Colonic mucosa (tissue), 4 donors: ENCODE measurements at regions not wholly inside any gene's neighbourhood (a gene's known extent, or its start where the extent isn't known, plus 50 kb on each side); places are given as distances from the start of the nearest gene placed in this dataset.

Source experiments
- DNase-seq: peaks from one replicate; pipeline ENCODE4 v3.0.0-alpha.2; 2020
- H3K27ac ChIP-seq: fragments of 200-600 bp; one replicate; pipeline ENCODE4 v1.8.0; 2021
- H3K27me3 ChIP-seq: fragments of 200-600 bp; one replicate; pipeline ENCODE4 v1.8.0; 2021
- H3K36me3 ChIP-seq: fragments of 200-600 bp; one replicate; pipeline ENCODE4 v1.8.0; 2021
- H3K4me1 ChIP-seq: fragments of 200-600 bp; one replicate; pipeline ENCODE4 v1.8.0; 2021; ENCODE audit warnings: mild to moderate bottlenecking
- H3K4me3 ChIP-seq: fragments of 200-600 bp; one replicate; pipeline ENCODE4 v1.8.0; 2021
- H3K9ac ChIP-seq, 2 donors: one replicate each; pipeline ENCODE4 v1.7.0; 2013; ENCODE audit warnings: control low read depth in 2 of 2, low read depth in 2 of 2, low read length in 2 of 2
- H3K9me3 ChIP-seq: fragments of 200-600 bp; one replicate; pipeline ENCODE4 v1.8.0; 2021
- intact Hi-C: fragments of 100-400 bp; cut with DNase I; formaldehyde crosslinking; loops from one replicate; pipeline ENCODE4 v1.14.1; 2022
- TF ChIP-seq, protein P1 (sequence below): fragments of 200-600 bp; IDR thresholded peaks from one replicate; pipeline ENCODE4 v1.8.0; 2022; ENCODE audit warnings: antibody characterized with exemption, mild to moderate bottlenecking
- donor health status: healthy.
- donor health status: DM: no; HTN: no; CAD: no.
- donor health status: DM: no; HTN: no; CAD: no.

DNA sequence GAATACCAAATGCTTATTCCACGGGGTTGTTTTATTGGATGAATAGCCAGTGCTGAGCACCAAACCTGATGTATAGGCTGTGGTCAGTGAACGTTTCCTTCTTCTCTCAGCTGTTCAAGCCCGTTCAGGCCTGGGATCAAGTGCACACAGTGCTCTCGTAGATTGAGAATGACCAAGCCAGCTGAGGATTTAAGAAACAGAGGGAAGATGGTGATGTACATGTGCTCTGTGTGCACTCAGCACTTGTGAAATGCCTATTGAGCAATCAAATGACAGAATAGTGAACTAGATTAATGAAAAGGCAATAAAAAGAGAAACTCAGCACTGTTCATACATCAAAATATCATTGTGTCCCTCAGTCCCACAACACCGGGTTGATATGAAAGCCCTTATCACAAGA lies 302.5 kb downstream of the BMPER start:
- Histone ChIP-seq H3K27ac (no peak overlapping the region), H3K9ac (no peak overlapping the region), H3K27me3 (no peaks in the 10 kb centered on the region), H3K4me3 (no peak overlapping the region), H3K9me3 (no peaks in the 10 kb centered on the region), H3K36me3 (no peaks in the 10 kb centered on the region), H3K4me1 (no peaks in the 10 kb centered on the region)
- TF ChIP-seq, protein P1, sequence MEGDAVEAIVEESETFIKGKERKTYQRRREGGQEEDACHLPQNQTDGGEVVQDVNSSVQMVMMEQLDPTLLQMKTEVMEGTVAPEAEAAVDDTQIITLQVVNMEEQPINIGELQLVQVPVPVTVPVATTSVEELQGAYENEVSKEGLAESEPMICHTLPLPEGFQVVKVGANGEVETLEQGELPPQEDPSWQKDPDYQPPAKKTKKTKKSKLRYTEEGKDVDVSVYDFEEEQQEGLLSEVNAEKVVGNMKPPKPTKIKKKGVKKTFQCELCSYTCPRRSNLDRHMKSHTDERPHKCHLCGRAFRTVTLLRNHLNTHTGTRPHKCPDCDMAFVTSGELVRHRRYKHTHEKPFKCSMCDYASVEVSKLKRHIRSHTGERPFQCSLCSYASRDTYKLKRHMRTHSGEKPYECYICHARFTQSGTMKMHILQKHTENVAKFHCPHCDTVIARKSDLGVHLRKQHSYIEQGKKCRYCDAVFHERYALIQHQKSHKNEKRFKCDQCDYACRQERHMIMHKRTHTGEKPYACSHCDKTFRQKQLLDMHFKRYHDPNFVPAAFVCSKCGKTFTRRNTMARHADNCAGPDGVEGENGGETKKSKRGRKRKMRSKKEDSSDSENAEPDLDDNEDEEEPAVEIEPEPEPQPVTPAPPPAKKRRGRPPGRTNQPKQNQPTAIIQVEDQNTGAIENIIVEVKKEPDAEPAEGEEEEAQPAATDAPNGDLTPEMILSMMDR: no peak
- no peak for DNase-seq
- intact Hi-C loops: no loop called here

DNA sequence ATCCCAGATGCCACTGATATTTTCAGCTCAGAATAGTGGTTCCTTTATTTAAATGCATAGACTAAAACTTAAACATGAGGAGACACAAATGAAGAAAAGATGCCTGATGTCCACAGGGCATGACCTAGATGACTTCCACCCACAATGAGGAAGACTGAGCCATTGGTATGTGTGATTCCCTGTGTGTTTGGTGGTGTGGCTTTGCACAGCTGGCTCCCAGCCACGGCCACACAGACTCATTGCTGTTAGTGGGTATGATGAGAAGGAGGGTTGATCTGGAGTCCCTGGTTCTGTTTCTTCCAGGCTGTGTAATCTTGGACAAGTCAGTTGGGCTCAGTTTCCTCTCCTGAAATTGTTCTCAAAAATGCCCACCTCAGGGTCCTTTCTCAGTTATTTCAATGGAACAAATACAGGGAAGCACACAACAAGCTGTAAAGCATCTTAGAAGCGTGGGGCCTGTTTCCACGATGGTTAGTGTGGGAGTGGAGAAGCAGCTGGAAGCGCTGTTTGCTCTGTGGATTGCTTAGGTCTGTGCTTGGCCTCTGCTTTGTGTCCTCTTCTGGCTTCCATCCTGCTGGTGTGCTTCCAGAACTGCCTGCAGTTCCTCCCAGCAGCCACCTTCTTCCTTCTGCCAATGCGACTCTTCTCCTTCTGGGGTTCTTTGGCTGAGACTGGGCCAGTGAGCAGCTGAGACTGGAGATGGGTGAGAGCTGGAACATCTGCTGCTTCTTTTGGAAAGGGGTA lies 303.7 kb downstream of the BMPER start:
- TF ChIP-seq, protein P1: no peak
- intact Hi-C loops: no loop called here
- no peak for DNase-seq

DNA sequence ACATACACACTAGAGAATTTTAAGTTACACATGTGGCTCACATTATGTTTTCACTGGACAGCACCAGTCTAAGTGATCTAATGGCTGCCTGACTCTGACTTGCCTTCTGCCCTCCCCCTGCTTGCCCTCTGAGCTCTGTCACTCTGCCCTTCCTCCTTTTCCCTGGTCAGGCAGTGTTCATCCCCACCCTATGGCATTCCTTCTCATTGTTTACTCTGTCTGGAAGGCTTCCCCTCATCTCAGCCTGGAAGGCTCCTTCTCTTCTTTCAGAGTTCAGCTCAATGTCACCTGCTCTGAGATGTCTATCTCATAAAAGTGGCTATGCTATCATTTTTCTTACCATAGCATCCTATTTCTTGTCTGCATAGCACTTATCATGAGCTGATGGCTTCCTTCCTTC lies 305.7 kb downstream of the BMPER start:
- Histone ChIP-seq H3K9me3 (no peaks in the 10 kb centered on the region), H3K9ac (no peak overlapping the region), H3K4me1 (no peaks in the 10 kb centered on the region), H3K36me3 (no peaks in the 10 kb centered on the region), H3K27ac (no peak overlapping the region), H3K27me3 (no peaks in the 10 kb centered on the region), H3K4me3 (no peak overlapping the region)
- DNase-seq: no peak
- intact Hi-C loops: no loop called here
- TF ChIP-seq, protein P1: no peak

More for the DNA sequence above, 303.7 kb downstream of the BMPER start:
- Histone ChIP-seq H3K36me3 (no peaks in the 10 kb centered on the region), H3K4me3 (no peak overlapping the region), H3K9me3 (no peaks in the 10 kb centered on the region), H3K27ac (no peak overlapping the region), H3K9ac (no peak overlapping the region), H3K27me3 (no peaks in the 10 kb centered on the region), H3K4me1 (no peaks in the 10 kb centered on the region)

DNA sequence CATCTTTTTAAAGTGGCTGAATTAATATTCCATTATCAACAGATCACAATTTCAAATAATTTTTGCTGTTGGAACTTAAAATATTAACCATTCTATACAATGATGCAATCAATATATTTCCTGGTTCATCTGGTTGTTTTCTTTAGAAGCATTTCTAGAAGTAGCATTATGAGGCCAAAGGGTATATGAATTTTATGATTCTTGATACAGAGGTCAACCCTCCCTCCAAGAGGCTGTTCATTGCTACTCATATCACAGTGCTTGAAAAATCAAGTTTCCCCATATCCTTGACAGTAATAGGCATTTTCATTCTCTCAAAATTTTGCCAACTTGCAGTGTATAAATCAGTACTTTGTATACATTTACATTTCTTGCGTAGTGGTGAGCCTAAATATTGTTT lies 312.6 kb downstream of the BMPER start:
- TF ChIP-seq, protein P1: no peak
- Histone ChIP-seq H3K4me1 (no peaks in the 10 kb centered on the region), H3K9ac (no peak overlapping the region), H3K27ac (no peak overlapping the region), H3K4me3 (no peak overlapping the region), H3K27me3 (no peaks in the 10 kb centered on the region), H3K36me3 (no peaks in the 10 kb centered on the region), H3K9me3 (no peaks in the 10 kb centered on the region)
- intact Hi-C loops: no loop called here
- DNase-seq: no peak

DNA sequence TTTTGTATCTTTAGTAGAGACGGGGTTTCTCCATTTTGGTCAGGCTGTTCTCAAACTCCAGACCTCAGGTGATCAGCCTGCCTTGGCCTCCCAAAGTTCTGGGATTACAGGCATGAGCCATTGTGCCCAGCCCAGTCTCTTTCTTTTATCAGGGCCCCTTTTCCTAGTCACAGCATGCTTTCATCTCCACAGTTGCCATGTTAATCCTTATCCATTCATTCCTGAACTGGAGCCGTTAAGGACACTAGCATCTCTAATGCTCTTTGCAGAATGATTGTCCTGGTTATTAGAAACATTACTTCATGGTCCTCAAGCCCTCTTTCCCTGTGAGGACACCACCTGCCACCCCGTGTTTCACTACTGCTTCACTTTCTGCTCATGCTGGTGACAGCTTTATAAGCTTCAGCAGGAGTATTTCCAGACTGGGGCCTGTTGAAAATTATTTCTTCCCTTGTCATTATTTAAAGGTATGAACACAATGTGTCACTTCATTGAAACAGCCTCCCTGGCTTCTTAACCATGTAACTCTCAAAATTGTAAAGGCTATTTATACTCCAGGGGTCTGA lies 313.9 kb downstream of the BMPER start:
- DNase-seq: no peak
- no peaks in the 10 kb centered on the region for H3K4me1 ChIP-seq
- no peak overlapping the region for H3K4me3 ChIP-seq
- no peaks in the 10 kb centered on the region for H3K9me3 ChIP-seq
- TF ChIP-seq, protein P1: no peak
- no peaks in the 10 kb centered on the region for H3K36me3 ChIP-seq
- intact Hi-C loops: no loop called here
- no peaks in the 10 kb centered on the region for H3K27me3 ChIP-seq
- H3K9ac ChIP-seq: no peak overlapping the region
- H3K27ac ChIP-seq: no peak overlapping the region
